ENCODE measurements at regions not wholly inside any gene's neighbourhood (a gene's known extent, or its start where the extent isn't known, plus 50 kb on each side); places are given as distances from the start of the nearest gene placed in this dataset.

- no peaks in the 10 kb centered on the region for H3K36me3 ChIP-seq (ENCODE audit: insufficient read depth, low read length)
- H2AFZ ChIP-seq (ENCODE audit: low read depth, low read length), result no peak overlapping the region
- FAIRE-seq (no peak), DNase-seq (ENCODE audit: low read depth) (no peak)
- H3K27me3 ChIP-seq (ENCODE audit: insufficient read depth, low read length), result no peaks in the 10 kb centered on the region
- H3K9me3 ChIP-seq (ENCODE audit: insufficient read depth, low read depth, low read length), result no peaks in the 10 kb centered on the region
- Mint-ChIP-seq H3K27ac (ENCODE audit: unreplicated experiment) (no peak overlapping the region), H3K4me3 (ENCODE audit: unreplicated experiment) (no peak overlapping the region), H3K4me1 (ENCODE audit: low read depth, unreplicated experiment) (peaks cover 5% of the 10 kb centered on the region), H3K36me3 (ENCODE audit: low read depth, unreplicated experiment) (no peaks in the 10 kb centered on the region), H3K9me3 (ENCODE audit: unreplicated experiment) (no peaks in the 10 kb centered on the region), H3K27me3 (ENCODE audit: low read depth, unreplicated experiment) (no peaks in the 10 kb centered on the region)
- TF ChIP-seq CTCF (IDR thresholded peaks at IDR 0.05; ENCODE audit: insufficient read depth, low read depth, low read length), result no peak
- TF ChIP-seq EZH2 (IDR thresholded peaks at IDR 0.05; ENCODE audit: insufficient read depth, low read length), result no peak
- no peak overlapping the region for H3K9ac ChIP-seq (ENCODE audit: low read length)
- no peaks in the 10 kb centered on the region for H4K20me1 ChIP-seq (ENCODE audit: insufficient read depth, low read length)
- no peaks in the 10 kb centered on the region for H3K79me2 ChIP-seq (ENCODE audit: insufficient read depth, low read length)
- H3K27ac ChIP-seq (ENCODE audit: low read depth, low read length), result no peak overlapping the region
- no peak overlapping the region for H3K4me2 ChIP-seq (ENCODE audit: low read length)
- H3K4me3 ChIP-seq (ENCODE audit: insufficient read depth, low read depth, low read length), result no peak overlapping the region
- H3K4me1 ChIP-seq (ENCODE audit: insufficient read depth, low read length), result no peaks in the 10 kb centered on the region
Measured at GRCh38 chr17:13755851-13756250, 154.1 kb upstream of the HS3ST3A1 start.

GRCh38 chr17:13756763-13757162 lies 155.0 kb upstream of the HS3ST3A1 start:
- Mint-ChIP-seq H3K27me3 (ENCODE audit: low read depth, unreplicated experiment) (no peaks in the 10 kb centered on the region), H3K27ac (ENCODE audit: unreplicated experiment) (no peak overlapping the region), H3K9me3 (ENCODE audit: unreplicated experiment) (no peaks in the 10 kb centered on the region), H3K36me3 (ENCODE audit: low read depth, unreplicated experiment) (no peaks in the 10 kb centered on the region), H3K4me1 (ENCODE audit: low read depth, unreplicated experiment) (no peaks in the 10 kb centered on the region), H3K4me3 (ENCODE audit: unreplicated experiment) (no peak overlapping the region)
- no peaks in the 10 kb centered on the region for H3K36me3 ChIP-seq (ENCODE audit: insufficient read depth, low read length)
- FAIRE-seq, result no peak
- no peak for TF ChIP-seq CTCF (IDR thresholded peaks at IDR 0.05; ENCODE audit: insufficient read depth, low read depth, low read length)
- TF ChIP-seq EZH2 (IDR thresholded peaks at IDR 0.05; ENCODE audit: insufficient read depth, low read length), result no peak
- no peaks in the 10 kb centered on the region for H3K27me3 ChIP-seq (ENCODE audit: insufficient read depth, low read length)
- no peak overlapping the region for H2AFZ ChIP-seq (ENCODE audit: low read depth, low read length)
- H3K9ac ChIP-seq (ENCODE audit: low read length), result no peak overlapping the region
- no peaks in the 10 kb centered on the region for H3K9me3 ChIP-seq (ENCODE audit: insufficient read depth, low read depth, low read length)
- H3K4me3 ChIP-seq (ENCODE audit: insufficient read depth, low read depth, low read length), result no peak overlapping the region
- H3K79me2 ChIP-seq (ENCODE audit: insufficient read depth, low read length), result no peaks in the 10 kb centered on the region
- no peaks in the 10 kb centered on the region for H3K4me1 ChIP-seq (ENCODE audit: insufficient read depth, low read length)
- H3K4me2 ChIP-seq (ENCODE audit: low read length), result no peak overlapping the region
- DNase-seq (ENCODE audit: low read depth), result no peak
- H4K20me1 ChIP-seq (ENCODE audit: insufficient read depth, low read length), result no peaks in the 10 kb centered on the region
- no peak overlapping the region for H3K27ac ChIP-seq (ENCODE audit: low read depth, low read length)

- Mint-ChIP-seq H3K27ac (ENCODE audit: unreplicated experiment) (no peak overlapping the region), H3K27me3 (ENCODE audit: low read depth, unreplicated experiment) (no peaks in the 10 kb centered on the region), H3K4me3 (ENCODE audit: unreplicated experiment) (no peak overlapping the region), H3K9me3 (ENCODE audit: unreplicated experiment) (no peaks in the 10 kb centered on the region), H3K36me3 (ENCODE audit: low read depth, unreplicated experiment) (no peaks in the 10 kb centered on the region), H3K4me1 (ENCODE audit: low read depth, unreplicated experiment) (no peaks in the 10 kb centered on the region)
- Histone ChIP-seq H3K9me3 (ENCODE audit: insufficient read depth, low read depth, low read length) (no peaks in the 10 kb centered on the region), H3K27ac (ENCODE audit: low read depth, low read length) (no peak overlapping the region), H3K36me3 (ENCODE audit: insufficient read depth, low read length) (no peaks in the 10 kb centered on the region), H4K20me1 (ENCODE audit: insufficient read depth, low read length) (no peaks in the 10 kb centered on the region), H3K4me2 (ENCODE audit: low read length) (no peak overlapping the region), H3K9ac (ENCODE audit: low read length) (no peak overlapping the region), H3K4me3 (ENCODE audit: insufficient read depth, low read depth, low read length) (no peak overlapping the region), H3K4me1 (ENCODE audit: insufficient read depth, low read length) (no peaks in the 10 kb centered on the region), H2AFZ (ENCODE audit: low read depth, low read length) (no peak overlapping the region), H3K79me2 (ENCODE audit: insufficient read depth, low read length) (no peaks in the 10 kb centered on the region), H3K27me3 (ENCODE audit: insufficient read depth, low read length) (no peaks in the 10 kb centered on the region)
- FAIRE-seq (no peak), DNase-seq (ENCODE audit: low read depth) (no peak)
- TF ChIP-seq EZH2 (IDR thresholded peaks at IDR 0.05; ENCODE audit: insufficient read depth, low read length) (no peak), CTCF (IDR thresholded peaks at IDR 0.05; ENCODE audit: insufficient read depth, low read depth, low read length) (no peak)
Measured at GRCh38 chr17:13757871-13758270, 156.1 kb upstream of the HS3ST3A1 start.
